ENCODE measurements at regions not wholly inside any gene's neighbourhood (a gene's known extent, or its start where the extent isn't known, plus 50 kb on each side); places are given as distances from the start of the nearest gene placed in this dataset.

DNA sequence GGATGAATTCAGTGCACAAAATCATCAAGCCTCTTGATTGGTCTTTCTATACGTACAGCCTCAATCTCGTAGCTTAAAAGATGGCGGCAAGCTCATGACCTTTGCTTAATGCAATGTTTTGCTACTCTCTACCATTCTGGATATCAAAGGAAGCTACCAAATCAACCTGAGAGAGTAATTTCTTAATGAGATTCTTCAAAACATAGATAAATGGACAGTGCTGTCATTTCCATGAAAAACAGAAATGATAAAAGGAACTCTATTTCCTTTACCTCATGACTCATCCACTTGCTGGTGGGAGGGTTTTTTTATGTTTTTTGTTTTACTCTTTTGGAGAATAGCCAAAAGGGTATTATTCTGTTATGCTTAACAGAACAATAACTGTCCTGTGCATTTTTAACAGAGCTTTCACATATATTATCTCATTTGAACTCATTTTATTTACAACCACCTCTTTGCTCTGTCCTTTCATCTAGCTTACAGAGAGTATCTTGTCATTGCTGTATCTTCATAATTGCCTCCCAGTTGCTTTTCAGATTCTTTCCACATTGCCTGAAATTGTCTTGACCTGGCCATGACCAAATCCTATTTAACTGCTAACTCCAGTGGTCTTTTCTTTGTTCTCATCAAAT is 138.6 kb upstream of the GPR101 start:
- ChIA-PET POLR2A (no interaction called here), CTCF (no interaction called here)
- H3K36me3 ChIP-seq (replicated peaks in 1 of 2; ENCODE audit: control insufficient read depth in 1 of 2, insufficient read depth in 2 of 2, low read length in 1 of 2) = no peaks in the 10 kb centered on the region
- no peaks in the 10 kb centered on the region for H3K9me3 ChIP-seq
- TF ChIP-seq TEAD4 (IDR thresholded peaks at IDR 0.05; ENCODE audit: borderline replicate concordance, insufficient read depth) (no peak), NRF1 (IDR thresholded peaks at IDR 0.05; ENCODE audit: low read depth, low read length) (no peak), EP300 (IDR thresholded peaks at IDR 0.05; ENCODE audit: borderline replicate concordance in 1 of 2, low read depth in 1 of 2, low read length in 1 of 2) (no peak), USF1 (IDR thresholded peaks at IDR 0.05; ENCODE audit: borderline replicate concordance, low read depth) (no peak), RFX5 (IDR thresholded peaks at IDR 0.05; ENCODE audit: low read length) (no peak), PBX3 (IDR thresholded peaks at IDR 0.05) (no peak), TAF1 (IDR thresholded peaks at IDR 0.05; ENCODE audit: borderline replicate concordance, low read depth, low read length) (no peak), MXI1 (IDR thresholded peaks at IDR 0.05; ENCODE audit: low read depth, low read length) (no peak), MEF2A (IDR thresholded peaks at IDR 0.05; ENCODE audit: borderline replicate concordance, low read depth) (no peak), SMC3 (IDR thresholded peaks at IDR 0.05; ENCODE audit: low read depth, low read length) (no peak), POLR2AphosphoS5 (IDR thresholded peaks at IDR 0.05; ENCODE audit: low read depth, low read length) (no peak), NFIC (IDR thresholded peaks at IDR 0.05; ENCODE audit: borderline replicate concordance) (no peak), YY1 (IDR thresholded peaks at IDR 0.05; ENCODE audit: low read depth) (no peak), JUND (IDR thresholded peaks at IDR 0.05) (no peak), IRF3 (IDR thresholded peaks at IDR 0.05; ENCODE audit: low read depth, low read length) (no peak)
- TF ChIP-seq, protein P1, sequence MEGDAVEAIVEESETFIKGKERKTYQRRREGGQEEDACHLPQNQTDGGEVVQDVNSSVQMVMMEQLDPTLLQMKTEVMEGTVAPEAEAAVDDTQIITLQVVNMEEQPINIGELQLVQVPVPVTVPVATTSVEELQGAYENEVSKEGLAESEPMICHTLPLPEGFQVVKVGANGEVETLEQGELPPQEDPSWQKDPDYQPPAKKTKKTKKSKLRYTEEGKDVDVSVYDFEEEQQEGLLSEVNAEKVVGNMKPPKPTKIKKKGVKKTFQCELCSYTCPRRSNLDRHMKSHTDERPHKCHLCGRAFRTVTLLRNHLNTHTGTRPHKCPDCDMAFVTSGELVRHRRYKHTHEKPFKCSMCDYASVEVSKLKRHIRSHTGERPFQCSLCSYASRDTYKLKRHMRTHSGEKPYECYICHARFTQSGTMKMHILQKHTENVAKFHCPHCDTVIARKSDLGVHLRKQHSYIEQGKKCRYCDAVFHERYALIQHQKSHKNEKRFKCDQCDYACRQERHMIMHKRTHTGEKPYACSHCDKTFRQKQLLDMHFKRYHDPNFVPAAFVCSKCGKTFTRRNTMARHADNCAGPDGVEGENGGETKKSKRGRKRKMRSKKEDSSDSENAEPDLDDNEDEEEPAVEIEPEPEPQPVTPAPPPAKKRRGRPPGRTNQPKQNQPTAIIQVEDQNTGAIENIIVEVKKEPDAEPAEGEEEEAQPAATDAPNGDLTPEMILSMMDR (IDR thresholded peaks at IDR 0.05) = no peak
- TF ChIP-seq, protein P2, sequence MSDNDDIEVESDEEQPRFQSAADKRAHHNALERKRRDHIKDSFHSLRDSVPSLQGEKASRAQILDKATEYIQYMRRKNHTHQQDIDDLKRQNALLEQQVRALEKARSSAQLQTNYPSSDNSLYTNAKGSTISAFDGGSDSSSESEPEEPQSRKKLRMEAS (IDR thresholded peaks at IDR 0.05; ENCODE audit: low read depth) = no peak
- H2AFZ ChIP-seq (ENCODE audit: low read depth) = no peak overlapping the region
- no peak overlapping the region for H3K4me2 ChIP-seq
- no peak overlapping the region for H3K4me3 ChIP-seq (ENCODE audit: low read depth in 2 of 2, low read length in 1 of 2)
- no peaks in the 10 kb centered on the region for H3K79me2 ChIP-seq (ENCODE audit: insufficient read depth)
- 10% methylated on average over 3 of the region's 3 CpGs for WGBS (ENCODE audit: low lambda C conversion rate)
- H3K27me3 ChIP-seq (ENCODE audit: insufficient read depth) = no peaks in the 10 kb centered on the region; the same call in 1 of the 2 replicates
- H3F3A ChIP-seq (replicated peaks; ENCODE audit: insufficient read depth) = no peaks in the 10 kb centered on the region
- no peaks in the 10 kb centered on the region for H3K9me2 ChIP-seq
- H3K27ac ChIP-seq (ENCODE audit: low read depth in 2 of 2, low read length in 1 of 2) = no peak overlapping the region
- no peaks in the 10 kb centered on the region for H4K20me1 ChIP-seq (ENCODE audit: insufficient read depth)
- no peaks in the 10 kb centered on the region for H3K4me1 ChIP-seq (ENCODE audit: control insufficient read depth in 1 of 2, insufficient read depth in 2 of 2, low read depth in 1 of 2, low read length in 1 of 2)
- no peak for DNase-seq
- H3K9ac ChIP-seq = no peak overlapping the region

All from SK-N-SH (cell line).